HG03280 (cell line): ENCODE measurements at regions not wholly inside any gene's neighbourhood (a gene's known extent, or its start where the extent isn't known, plus 50 kb on each side); places are given as distances from the start of the nearest gene placed in this dataset.
"Not testable (repeated sequence)": the region's sequence is repeated elsewhere in the genome, so short reads cannot be mapped to it uniquely, and the experiment has no call there.

Experiments used
- ATAC-seq: cut with Tn5 transposase; IDR thresholded peaks from one replicate; pipeline ENCODE4 v1.9.1; 2021; ENCODE audit warnings: mild to moderate bottlenecking, moderate library complexity; ENCODE audit not compliant: unreplicated experiment

GRCh38 chr14:83712418-83713129 is 1817.4 kb upstream of the FLRT2 start:
- no peak for ATAC-seq

GRCh38 chr14:83713732-83714131 is 1816.2 kb upstream of the FLRT2 start:
- no peak for ATAC-seq

- no peak for ATAC-seq
Observed at GRCh38 chr14:83714151-83714550, 1815.8 kb upstream of the FLRT2 start.

- ATAC-seq, result not testable (repeated sequence)
Observed at GRCh38 chr14:83719435-83719834, 1810.5 kb upstream of the FLRT2 start.

DNA sequence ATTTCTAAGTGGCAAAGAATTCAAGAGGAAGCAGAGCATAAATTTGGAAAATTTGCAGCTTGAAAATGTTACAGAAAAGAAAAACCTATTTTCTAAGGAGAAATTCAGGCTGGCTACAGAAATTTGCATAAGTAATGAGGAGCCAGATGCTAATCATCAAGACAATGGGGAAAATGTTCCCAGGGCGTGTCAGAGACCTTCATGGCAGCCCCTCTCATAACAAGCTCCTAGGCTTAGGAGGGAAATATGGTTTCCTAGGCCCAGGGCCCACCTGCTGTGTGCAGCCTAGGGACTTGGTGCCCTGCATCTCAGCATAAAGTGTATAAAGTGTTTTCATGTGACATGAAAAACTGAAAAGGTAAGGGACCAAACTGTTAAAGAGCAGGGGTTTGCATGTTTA is 1796.3 kb upstream of the FLRT2 start:
- ATAC-seq, result no peak

DNA sequence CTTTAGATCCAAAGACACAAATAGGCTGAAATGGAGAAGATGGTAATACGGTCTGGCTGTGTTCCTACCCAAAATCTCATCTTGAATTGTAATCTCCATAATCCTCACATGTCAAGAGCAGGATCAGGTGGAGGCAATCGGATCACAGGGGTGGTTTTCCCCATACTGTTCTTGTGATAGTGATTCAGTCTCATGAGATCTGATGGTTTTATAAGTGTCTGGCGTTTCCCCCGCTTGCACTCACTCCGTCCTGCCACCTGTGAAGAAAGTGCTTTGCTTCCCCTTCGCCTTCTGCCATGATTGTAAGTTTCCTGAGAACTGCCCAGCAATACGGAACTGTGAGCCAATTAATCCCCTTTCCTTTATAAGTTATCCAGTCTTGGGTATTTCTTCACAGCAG is 1795.5 kb upstream of the FLRT2 start:
- ATAC-seq, result no peak

DNA sequence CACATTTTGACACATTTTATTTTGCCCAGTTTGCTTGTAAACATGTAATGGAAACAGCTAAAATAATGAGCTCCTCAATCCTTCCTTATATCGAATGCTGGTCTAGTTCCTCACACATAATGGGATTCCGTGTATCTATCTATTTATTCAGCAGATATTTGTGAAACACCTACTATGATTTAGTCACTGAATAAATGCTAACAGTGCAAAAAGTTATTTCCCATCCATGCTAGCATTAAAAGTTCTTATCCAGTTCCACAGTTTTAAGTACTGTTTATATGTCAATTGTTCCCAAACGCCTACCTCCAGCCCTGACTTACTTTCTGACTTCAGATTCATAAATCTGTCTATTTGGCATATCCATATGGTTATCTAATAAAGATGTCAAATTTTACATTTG is 1788.7 kb upstream of the FLRT2 start:
- ATAC-seq, result no peak

- no peak for ATAC-seq
Observed at GRCh38 chr14:83744224-83744623, 1785.7 kb upstream of the FLRT2 start.

GRCh38 chr14:83744891-83745290 is 1785.1 kb upstream of the FLRT2 start:
- no peak for ATAC-seq

GRCh38 chr14:83746336-83746735 is 1783.6 kb upstream of the FLRT2 start:
- ATAC-seq, result no peak

GRCh38 chr14:83757916-83758315 is 1772.0 kb upstream of the FLRT2 start:
- no peak for ATAC-seq

DNA sequence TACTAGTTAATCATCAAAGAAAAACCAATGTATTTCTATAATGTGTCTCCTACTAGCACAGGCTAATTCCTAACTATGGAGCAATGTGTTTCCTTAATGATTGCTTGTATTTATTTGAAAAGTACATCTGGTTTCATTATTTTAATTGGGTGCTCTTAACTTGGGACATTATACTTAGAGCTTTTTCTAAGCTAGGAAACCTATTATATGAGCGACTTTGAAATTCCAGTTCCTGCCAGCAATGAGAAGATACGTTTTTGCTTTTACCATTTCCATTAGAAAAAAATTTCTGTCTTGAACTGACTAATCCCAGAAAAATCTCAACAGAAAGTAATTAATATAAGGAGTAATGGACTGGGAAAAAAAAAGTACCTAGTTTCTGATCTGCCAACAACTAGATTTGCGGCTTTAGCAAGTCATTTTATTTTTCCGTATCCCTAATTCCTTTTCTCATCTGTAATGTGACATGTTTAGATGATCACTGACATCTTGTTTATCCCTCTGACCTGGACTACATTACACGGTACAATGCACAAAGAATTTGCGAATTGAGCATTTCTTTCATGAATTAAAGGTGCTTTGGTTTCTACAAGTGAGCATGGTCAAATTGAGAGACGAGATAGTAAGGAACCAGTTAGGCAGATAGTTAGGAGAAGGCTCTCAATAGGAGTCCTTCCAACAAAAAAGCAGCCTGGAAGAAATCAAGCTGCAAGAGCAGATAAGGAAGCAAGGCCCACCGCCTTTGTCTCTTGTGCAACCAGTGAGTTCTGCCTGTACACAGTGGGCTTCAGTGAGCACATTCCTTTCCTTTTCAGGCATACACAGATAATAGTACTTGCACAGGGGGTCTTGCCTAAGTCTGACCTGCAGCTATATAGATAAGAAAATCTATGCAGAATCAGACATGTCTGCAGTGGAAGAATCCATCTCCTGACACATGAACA is 1765.0 kb upstream of the FLRT2 start:
- ATAC-seq, result no peak

- no peak for ATAC-seq
Observed at GRCh38 chr14:83777516-83777915, 1752.4 kb upstream of the FLRT2 start.

DNA sequence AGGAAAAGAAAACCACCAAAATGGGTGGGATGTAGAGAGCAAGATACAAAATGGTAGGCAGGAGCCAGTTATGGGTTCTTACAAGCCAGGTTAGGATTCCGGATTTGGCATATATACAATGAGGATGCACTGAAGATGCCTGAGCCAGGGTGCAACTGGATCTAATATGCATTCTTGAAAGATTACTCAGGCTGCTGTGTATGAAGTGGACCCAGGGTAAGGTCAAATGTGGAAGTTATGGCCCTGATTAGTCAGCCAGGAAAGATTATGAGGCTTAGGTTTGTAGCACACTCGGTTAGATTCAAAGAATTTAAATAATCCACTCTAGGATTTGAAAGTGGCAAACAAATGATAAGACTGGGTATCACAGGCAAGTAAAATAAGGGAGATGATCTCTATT is 1750.7 kb upstream of the FLRT2 start:
- ATAC-seq, result no peak

DNA sequence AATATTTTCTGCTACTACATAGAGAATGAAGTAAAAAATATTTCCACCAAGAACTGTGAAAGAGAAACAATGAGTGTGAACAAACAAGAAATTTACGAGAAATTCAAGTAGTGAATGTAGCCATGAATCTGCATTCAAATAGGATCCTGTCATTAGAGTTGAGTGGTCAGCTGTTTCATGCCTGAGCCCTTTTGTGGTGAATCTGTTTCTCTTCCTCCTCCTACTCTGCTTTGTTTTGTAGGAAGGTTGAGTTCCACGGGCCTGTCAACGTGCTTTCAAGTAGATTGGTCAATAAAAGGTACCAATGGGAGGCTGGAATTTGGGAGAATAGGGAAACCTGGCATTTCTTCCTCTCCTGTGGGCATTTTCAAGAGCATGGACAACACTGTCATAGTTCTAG is 1749.6 kb upstream of the FLRT2 start:
- ATAC-seq, result no peak

DNA sequence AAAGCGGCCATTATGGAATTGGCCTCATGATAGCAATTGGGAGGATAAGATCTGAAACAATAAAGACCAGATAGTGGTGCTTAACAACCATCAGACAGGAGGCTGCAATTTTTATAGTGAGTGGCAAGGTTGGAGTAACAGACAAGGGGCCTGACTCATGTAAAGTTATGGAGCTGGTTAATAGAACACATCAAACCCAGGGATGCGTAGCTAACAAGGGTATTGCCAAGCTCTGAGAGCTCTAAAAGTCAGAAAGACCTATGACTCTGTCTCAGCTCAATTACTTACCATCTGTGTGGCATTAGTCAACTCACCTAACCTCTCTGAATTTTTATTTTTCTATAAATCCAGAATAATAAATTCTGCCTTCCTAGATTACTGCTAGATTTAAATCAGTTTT is 1731.5 kb upstream of the FLRT2 start:
- no peak for ATAC-seq

- no peak for ATAC-seq
Observed at GRCh38 chr14:83799233-83799632, 1730.7 kb upstream of the FLRT2 start.

DNA sequence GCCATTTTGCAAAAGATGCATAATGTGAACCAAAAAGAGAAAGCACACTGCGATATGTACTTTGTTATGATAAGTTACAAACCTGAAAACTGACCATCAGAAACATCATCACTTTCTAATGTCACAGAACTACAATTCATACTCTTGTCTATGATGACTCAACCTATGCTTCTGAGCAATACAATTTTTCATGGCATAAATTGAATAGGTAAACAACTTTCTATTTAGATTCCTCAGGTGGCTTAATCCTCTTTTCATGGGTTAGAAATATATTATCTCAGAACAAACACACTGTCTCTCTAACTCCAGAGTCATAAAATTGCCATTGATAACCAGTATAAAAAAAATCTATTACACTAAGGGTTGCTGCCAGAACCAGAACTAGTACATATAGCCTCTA is 1715.0 kb upstream of the FLRT2 start:
- no peak for ATAC-seq

GRCh38 chr14:83816761-83817160 is 1713.2 kb upstream of the FLRT2 start:
- ATAC-seq, result no peak

DNA sequence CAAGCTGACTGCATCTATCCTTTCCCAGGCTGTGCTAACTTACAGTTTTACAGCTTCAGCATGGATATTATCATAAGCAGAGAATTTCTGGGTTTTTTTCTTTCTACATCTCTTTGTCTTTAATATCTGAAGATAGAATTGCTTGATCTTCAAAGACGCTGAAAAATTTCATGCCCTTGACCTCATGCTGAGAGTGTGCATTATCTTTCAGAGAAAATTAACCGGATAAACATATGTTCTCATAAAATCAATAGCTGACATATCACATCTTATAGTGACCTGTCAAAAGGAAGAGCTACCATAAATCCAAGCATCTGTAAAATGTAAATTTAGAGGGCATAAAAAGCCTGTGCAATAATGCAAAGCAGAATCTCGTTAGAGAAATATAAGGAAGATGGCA is 1704.1 kb upstream of the FLRT2 start:
- no peak for ATAC-seq

DNA sequence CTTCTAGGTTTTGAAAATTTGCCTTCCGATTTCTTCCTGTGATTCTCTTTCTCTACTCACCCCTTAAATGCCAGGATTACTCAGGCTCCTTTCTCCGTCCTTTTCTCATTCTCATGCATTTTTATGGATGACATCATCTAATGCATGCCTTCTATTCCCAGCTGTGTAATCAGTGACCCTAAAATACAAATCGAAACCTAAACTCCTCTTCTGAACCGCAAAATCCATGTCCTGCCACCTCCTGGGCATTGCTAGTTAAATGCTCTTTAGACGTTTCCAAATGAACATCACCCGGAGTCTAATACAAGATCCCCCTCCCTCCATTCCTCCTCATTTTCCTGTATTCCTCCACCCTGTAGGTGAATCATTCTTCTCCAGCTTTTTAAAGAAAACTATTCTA is 1703.1 kb upstream of the FLRT2 start:
- no peak for ATAC-seq

GRCh38 chr14:83827383-83827782 is 1702.6 kb upstream of the FLRT2 start:
- no peak for ATAC-seq
